ENCODE measurements at regions not wholly inside any gene's neighbourhood (a gene's known extent, or its start where the extent isn't known, plus 50 kb on each side); places are given as distances from the start of the nearest gene placed in this dataset.
"Not testable (repeated sequence)": the region's sequence is repeated elsewhere in the genome, so short reads cannot be mapped to it uniquely, and the experiment has no call there.

DNA sequence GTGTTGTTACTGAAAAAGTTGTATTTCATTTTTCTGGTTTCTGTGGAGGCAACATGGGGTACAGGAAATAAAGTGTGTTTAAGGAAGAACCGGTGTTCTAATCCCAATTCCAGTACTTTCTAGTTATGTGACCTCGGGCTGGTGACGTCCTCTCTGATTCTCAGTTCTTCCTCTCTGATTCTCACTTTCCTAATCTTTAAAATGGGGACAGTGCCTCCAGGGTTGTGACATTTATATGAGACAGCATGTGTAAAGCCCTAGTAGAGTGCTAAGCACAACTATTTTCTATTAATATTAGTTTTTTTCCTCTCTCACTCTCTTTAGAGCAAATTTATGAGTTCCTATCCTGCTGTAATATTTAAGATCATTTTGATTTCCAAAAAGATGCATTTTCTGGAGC lies 50.9 kb upstream of the PTPDC1 start:
- no peak for DNase-seq

DNA sequence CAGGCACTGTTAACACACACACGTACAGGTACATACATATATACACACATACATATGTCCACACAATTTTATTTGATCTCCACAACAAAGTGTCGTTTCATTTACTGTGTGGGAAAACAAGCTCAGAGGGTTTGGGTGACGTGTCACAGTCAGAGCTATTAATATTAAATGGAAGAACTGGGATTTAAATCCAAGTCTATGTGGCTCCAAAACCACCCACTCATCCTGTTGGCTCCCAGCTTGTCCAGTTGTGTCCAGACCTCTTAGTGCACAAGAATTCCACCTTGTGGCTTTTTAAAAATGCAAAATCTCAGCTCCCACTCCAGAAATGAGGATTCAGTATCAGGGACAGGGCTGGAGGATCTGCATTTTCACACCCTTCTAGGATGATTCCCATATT lies 52.3 kb upstream of the PTPDC1 start:
- no peak for DNase-seq

DNA sequence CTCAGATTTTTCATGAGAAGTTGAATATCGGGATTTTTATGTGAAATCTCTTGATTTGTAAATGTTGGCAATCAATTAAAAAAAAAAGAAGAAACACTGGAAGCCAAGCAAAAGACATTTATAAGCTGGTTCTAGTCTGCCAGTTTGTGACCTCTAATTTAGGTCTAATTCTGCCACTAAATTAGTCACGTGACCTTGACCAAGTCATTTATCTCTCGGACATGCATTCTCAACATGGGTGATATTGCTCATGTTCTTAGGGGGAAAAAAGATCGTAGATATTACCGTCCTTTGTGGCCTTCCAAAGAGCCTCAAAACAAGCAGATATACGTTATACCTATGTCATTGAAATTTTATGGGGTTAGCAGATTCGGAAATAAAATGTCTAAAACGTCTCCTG lies 52.9 kb upstream of the PTPDC1 start:
- DNase-seq = no peak

DNA sequence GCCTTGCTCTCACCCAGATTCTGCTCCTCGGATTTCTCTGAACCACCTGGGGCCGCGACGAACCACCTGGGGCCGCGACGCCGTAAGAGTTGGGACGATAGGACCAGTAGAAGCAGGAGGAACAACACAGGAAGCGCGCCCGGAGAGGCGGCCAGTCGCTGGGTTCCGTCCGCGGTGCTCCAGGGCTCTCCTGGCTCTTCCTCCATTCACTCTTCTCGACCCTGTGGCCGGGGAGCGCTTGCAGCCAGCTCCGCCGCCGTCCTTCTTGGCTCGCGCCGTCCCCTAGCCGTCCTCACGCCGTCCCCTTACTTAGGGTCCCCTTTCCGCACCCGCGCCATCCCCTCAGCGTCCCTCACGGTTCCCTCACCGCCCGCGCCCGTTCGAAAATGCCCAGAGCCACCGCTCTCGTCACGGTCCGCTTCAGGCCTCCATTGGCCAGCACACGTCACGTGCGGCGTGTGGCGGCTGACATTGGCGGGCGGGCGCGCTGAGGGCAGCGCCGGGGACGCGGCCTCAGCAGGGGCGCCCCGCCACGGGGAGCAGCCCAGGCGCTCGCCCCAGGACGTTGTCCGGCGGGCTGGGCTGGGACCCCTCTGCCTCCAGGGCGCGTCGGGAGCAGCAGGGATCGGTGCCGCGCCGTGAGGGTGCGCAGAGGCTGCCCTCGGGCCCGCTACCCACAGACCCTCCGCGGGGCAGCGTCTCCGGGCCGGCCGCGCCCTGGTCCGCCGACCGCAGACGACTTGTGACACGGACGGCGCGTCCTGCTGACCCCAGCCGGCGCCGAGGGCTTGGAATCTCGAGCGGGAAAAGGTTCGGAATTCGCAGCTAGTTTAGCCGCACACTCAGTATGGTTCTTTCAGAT lies 53.7 kb upstream of the PTPDC1 start:
- peak; percentile 65 for DNase-seq

DNA sequence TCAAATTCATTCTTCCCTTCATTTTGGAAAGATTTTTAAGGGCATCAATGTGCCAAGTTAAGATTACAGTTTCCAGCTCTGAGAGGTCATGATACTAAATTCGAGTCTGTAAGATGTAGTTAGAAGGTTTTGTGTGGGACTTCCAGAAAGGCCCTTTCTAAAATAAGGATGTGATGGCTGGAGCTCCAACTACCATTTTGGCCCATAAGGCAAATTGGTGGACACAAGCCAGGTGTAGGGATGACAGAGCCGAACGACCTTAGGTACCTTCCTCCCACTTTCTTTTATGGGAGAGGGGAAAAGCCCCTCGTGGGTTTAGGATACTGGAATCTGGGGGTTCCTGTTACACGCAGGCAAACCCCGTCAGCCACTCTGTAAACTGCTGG lies 54.3 kb upstream of the PTPDC1 start:
- DNase-seq = no peak

DNA sequence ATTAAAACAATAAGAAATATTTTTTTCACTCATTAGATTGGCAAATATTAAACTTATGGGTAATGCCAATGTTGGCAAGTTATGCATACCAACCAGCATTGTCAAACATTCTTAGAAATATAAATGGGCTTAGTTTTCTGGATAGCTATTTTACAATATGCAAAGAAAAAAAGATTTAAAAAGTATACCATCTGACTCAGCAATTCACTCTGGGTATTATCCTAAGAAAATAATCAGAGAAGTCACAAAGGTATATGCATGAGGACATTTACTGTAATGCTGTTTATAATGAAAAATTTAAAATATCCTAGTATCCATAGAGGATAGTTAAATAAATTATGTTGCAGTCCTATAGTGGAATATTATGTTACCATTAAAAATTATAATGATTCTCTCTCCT lies 57.4 kb upstream of the PTPDC1 start:
- no peak for DNase-seq

DNA sequence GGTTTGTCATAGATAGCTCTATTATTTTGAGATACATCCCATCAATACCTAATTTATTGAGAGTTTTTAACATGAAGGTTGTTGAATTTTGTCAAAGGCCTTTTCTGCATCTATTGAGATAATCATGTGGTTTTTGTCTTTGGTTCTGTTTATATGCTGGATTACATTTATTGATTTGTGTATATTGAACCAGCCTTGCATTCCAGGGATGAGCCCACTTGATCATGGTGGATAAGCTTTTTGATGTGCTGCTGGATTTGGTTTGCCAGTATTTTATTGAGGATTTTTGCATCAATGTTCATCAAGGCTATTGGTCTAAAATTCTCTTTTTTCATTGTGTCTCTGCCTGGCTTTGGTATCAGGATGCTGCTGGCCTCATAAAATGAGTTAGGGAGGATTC lies 61.8 kb upstream of the PTPDC1 start:
- not testable (repeated sequence) for DNase-seq

DNA sequence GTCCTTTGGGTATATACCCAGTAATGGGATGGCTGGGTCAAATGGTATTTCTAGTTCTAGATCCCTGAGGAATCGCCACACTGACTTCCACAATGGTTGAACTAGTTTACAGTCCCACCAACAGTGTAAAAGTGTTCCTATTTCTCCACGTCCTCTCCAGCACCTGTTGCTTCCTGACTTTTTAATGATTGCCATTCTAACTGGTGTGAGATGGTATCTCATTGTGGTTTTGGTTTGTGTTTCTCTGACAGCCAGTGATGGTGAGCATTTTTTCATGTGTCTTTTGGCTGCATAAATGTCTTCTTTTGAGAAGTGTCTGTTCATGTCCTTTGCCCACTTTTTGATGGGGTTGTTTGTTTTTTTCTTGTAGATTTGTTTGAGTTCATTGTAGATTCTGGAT lies 63.4 kb upstream of the PTPDC1 start:
- not testable (repeated sequence) for DNase-seq

DNA sequence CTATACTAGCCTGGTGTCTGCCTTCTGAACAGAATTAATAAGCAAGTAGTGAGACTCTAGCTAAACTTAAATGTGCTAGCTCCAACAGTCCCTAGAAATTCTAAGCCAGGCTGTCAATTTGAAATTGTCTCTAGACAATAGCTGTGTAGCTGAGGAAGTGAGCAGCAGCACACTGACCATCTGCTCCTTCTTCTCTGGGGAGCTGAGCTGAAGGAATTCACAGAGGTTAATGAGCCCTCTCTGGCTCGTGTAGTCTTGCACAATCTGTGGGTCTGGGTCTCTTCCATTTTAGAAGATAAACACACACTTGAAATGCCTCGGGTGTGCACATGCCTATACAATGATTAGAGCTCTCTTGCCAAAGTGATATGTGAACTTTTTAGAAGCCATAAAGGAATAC lies 63.5 kb upstream of the BARX1 start:
- no peak for DNase-seq

DNA sequence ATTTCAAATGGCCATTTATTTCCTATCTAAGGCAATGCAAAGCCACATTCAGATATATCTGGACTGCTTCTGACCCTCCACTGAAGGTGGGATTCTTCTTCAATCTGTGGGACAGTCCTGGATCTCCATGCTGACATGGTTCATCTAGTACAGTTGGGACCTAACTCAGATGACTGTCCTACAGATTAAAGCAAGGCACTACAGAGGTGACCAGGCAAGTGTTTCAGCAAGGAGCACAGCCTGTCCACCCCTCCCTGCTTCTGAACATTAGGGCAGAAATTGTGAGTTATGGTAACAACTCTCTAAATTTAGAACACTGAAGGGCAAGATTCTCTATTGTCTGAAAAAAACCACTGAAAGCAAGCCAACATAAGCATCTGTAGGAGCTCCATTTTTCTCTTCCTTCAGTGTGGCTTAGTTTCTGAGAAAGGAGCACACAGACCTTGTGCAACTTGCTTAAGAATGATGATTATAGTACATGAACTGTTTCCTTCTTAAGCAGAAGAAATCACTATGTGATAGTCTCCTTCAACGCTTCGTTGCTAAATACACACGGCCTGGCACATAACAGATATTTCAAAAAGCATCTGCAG lies 62.9 kb upstream of the BARX1 start:
- DNase-seq = no peak

DNA sequence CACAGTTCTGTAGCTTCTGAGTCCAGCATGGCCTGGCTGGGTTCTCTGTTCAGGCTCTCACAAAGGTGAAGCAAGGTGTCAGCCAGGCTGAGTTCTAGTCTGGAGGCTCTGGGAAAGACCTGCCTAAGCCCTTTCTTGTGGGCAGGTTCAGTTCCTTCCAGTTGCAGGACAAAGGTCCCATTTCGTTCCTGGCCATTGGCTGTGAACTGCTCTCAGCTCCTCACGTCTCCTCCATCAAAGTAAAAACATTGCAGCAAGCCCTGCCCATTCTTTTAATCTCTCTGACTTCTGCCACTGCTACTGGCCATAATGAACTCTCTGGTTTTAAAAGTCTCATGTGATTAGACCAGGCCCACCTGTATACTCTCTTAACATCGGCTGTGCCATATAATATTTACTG lies 61.6 kb upstream of the BARX1 start:
- DNase-seq = no peak

DNA sequence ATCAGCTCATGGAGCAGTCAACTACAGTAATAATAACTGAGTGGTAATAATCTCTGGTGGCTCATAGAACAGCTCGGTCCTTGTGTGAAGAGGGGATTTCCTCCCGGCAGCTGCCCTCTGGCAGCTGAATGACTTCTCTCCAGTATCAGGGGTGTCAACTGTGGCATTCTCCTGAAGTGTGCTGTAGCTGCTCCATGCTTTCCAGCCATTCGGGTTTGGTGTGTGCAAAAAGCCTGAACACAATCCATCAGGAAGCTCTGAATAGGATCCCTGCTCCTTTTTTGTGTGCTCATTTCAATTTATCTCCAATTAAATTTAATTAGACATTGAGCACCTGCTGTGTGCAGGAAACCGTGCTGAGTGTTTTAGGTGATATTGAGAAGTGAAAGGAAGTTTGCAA lies 59.8 kb upstream of the BARX1 start:
- DNase-seq = no peak

DNA sequence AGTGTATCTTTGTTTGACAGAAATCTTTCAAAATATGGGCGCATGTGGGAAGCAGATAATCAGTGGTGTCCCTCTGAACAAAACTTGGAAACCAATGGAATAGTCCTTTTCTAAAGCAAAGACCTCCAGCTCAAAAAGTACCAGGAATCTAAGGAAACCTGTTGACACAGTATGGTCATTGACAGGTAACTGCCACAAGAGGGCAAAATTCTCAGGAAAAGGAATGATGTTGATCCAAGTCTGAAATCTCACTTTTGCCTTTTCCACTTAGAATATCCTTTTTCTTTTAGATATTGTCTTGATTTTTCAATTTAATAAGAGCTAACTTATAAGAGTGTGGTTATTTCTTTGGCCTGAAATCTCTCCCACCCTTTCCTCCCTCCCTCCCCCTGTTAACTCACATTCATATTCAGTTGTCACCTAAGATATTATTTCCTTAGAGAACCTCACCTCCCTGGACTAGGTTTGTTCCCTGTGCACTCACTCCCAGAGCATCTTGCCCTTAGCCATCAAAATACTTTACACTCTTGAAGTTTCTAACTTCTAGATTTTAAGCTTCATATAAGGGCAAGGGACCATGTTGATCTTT lies 59.0 kb upstream of the BARX1 start:
- DNase-seq = no peak

DNA sequence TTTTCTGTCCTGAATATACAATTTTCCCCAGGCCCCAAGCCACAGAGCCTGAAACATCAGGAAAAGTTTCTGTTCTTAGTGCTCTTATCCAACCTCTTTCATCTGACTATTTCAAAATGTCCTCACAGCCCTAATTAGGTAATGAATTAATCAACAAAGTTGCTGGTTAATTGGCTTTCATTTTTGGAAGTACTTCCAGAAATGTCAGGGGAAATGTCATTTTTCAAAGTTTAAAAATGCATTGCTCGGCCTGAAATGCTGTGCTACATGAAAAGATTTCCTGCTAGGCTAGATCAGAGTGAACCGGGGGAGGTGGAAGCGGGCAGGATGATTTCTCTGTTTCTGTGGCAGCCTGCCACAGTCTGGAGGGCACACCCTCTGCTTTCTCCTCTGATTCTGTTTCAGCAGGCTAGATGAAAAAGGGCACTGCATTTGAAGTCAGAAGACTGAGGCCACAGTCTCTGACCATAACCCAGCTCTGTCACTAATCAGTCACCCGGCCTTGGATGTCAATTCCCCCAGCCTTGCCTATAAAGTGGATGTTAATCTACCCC lies 55.9 kb upstream of the BARX1 start:
- DNase-seq = no peak

DNA sequence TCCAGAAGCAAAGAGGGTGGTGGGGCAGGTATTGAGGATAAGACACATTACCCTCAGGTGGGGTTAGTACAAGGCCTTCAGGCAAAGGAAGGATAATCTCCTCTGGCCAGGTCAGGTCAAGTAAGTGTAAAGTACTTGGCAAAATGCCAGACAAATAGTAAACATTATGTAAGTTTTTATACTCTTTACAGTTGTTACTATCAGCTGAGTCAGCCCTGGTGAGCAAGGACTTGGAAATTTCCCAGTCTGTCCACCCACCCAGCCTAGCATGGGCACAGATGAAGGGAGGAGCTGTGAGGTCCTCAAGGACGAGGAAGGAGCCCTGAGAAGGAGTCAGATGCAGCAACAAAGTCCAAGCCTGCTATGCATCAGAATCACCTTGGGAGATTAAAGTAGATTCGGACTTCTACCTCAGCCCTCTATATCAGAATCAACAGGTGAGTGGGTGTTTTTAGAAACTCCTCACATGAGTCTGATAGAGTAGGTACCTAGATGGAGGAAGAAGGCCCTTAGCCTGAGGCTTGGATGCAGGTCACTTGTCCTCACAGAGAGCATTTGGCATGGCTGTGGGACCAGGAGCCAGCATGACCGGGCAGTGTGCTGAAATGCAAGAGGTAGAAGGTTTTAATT lies 50.2 kb upstream of the BARX1 start:
- DNase-seq = no peak
